Adrenal gland (tissue), 9 donors: ENCODE measurements at regions not wholly inside any gene's neighbourhood (a gene's known extent, or its start where the extent isn't known, plus 50 kb on each side); places are given as distances from the start of the nearest gene placed in this dataset.

Experiments used
- DNase-seq, 7 donors: peaks; one replicate each; pipeline ENCODE4 v3.0.0-alpha.2; 2019 to 2020
- H3K27ac ChIP-seq, 5 donors: fragments of 200-600 bp; sonication (generic) in 4 of 5; 1 replicate in 3 of 5; 2 replicates in 2 of 5; pipeline versions ENCODE4 v1.5.1 to v1.8.0; 2016 to 2020; ENCODE audit warnings: mild to moderate bottlenecking in 1 of 5
- H3K27me3 ChIP-seq: fragments of 200-600 bp; 2 replicates; pipeline ENCODE4 v1.8.0; 2021
- H3K36me3 ChIP-seq, 2 donors: fragments of 200-600 bp; replicated peaks in 1 of 2; 1 replicate in 1 of 2; 2 replicates in 1 of 2; pipeline versions ENCODE4 v1.5.1 to v1.8.0; 2018 to 2022
- H3K4me1 ChIP-seq, 2 donors: fragments of 200-600 bp; replicated peaks in 1 of 2; 1 replicate in 1 of 2; 2 replicates in 1 of 2; pipeline versions ENCODE4 v1.5.1 to v1.8.0; 2018 to 2021
- H3K4me3 ChIP-seq, 4 donors: fragments of 200-600 bp; sonication (generic) in 3 of 4; one replicate each; pipeline ENCODE4 v1.5.1; 2016 to 2018
- H3K9me3 ChIP-seq, 3 donors: fragments of 200-600 bp; sonication (generic) in 1 of 3; replicated peaks in 1 of 3; 1 replicate in 2 of 3; 2 replicates in 1 of 3; pipeline versions ENCODE4 v1.5.1 to v1.8.0; 2016 to 2021
- CTCF ChIP-seq, 6 experiments: fragments of 450-650 bp in 4 of 6; fragments of 200-600 bp in 2 of 6; sonication (generic) in 1 of 6; IDR thresholded peaks; 1 replicate in 5 of 6; 2 replicates in 1 of 6; pipeline versions ENCODE4 v1.5.1 to v1.8.0; 2016 to 2021; ENCODE audit warnings: antibody characterized with exemption in 6 of 6, mild to moderate bottlenecking in 2 of 6, moderate library complexity in 1 of 6
- POLR2A ChIP-seq, 2 donors: fragments of 450-650 bp; IDR thresholded peaks; one replicate each; pipeline ENCODE4 v1.6.1; 2017; ENCODE audit warnings: antibody characterized with exemption in 2 of 2, mild to moderate bottlenecking in 2 of 2, moderate library complexity in 1 of 2
- WGBS, 4 donors: extraction: QIAGEN DNeasy Blood & Tissue Kit in 2 of 4; methylation state at CpG; one replicate each; pipeline versions ENCODE4 v1.1.5 to v1.1.7; 2013 to 2017; 5-methylcytosine and 5-hydroxymethylcytosine counted together
- intact Hi-C, 2 donors: fragments of 100-400 bp; cut with DNase I; formaldehyde crosslinking; loops; one replicate each; pipeline versions ENCODE4 v1.14.1 to v1.15.0; 2022 to 2023
- donor health status: healthy with polysubstance abuse.
- donor health status: Bipolar disorder and iron deficiency.
- donor health status: DM: yes; HTN: yes; CAD: no.
- donor health status: DM: no; HTN: no; CAD: no.
- donor health status: DM: no; HTN: no; CAD: no.

- no peak for DNase-seq
- intact Hi-C loops, result no loop called here
Observed at GRCh38 chr14:38904959-38905358, 198.1 kb downstream of the SEC23A start.

GRCh38 chr14:38901791-38902190 lies 201.2 kb downstream of the SEC23A start:
- Histone ChIP-seq H3K36me3 (no peaks in the 10 kb centered on the region), H3K4me1 (no peaks in the 10 kb centered on the region), H3K27me3 (no peaks in the 10 kb centered on the region), H3K27ac (no peak overlapping the region), H3K9me3 (no peaks in the 10 kb centered on the region), H3K4me3 (no peak overlapping the region)
- 92 to 97% (median 93%) methylated on average over 4 of the region's 4 CpGs for WGBS, 4 donors
- TF ChIP-seq POLR2A (IDR thresholded peaks at IDR 0.05) (no peak), CTCF (IDR thresholded peaks at IDR 0.05) (no peak)
- no peak for DNase-seq
- intact Hi-C loops, result no loop called here

More at GRCh38 chr14:38904959-38905358, 198.1 kb downstream of the SEC23A start:
- Histone ChIP-seq H3K4me1 (no peaks in the 10 kb centered on the region), H3K36me3 (no peaks in the 10 kb centered on the region), H3K9me3 (no peaks in the 10 kb centered on the region), H3K27me3 (no peaks in the 10 kb centered on the region), H3K4me3 (no peak overlapping the region), H3K27ac (no peak overlapping the region)
- TF ChIP-seq POLR2A (IDR thresholded peaks at IDR 0.05) (no peak), CTCF (IDR thresholded peaks at IDR 0.05) (no peak)

GRCh38 chr14:38900887-38901286 lies 202.1 kb downstream of the SEC23A start:
- H3K27me3 ChIP-seq, result no peaks in the 10 kb centered on the region
- DNase-seq, result no peak
- no peaks in the 10 kb centered on the region for H3K36me3 ChIP-seq
- H3K4me1 ChIP-seq, result no peaks in the 10 kb centered on the region
- no peak overlapping the region for H3K27ac ChIP-seq
- intact Hi-C loops, result no loop called here
- WGBS, 4 donors, result 56 to 64% (median 62%) methylated on average over 1 of the region's 1 CpG
- TF ChIP-seq POLR2A (IDR thresholded peaks at IDR 0.05) (no peak), CTCF (IDR thresholded peaks at IDR 0.05) (no peak)
- no peaks in the 10 kb centered on the region for H3K9me3 ChIP-seq
- H3K4me3 ChIP-seq, result no peak overlapping the region

- 52 to 75% (median 60%) methylated on average over 2 of the region's 2 CpGs for WGBS, 4 donors
- H3K27ac ChIP-seq, result no peak overlapping the region
Observed at GRCh38 chr14:38887696-38888095, 215.3 kb downstream of the SEC23A start.

More at GRCh38 chr14:38887696-38888095, 215.3 kb downstream of the SEC23A start:
- DNase-seq, result no peak
- H3K27me3 ChIP-seq, result no peaks in the 10 kb centered on the region
- H3K36me3 ChIP-seq, result no peaks in the 10 kb centered on the region
- H3K9me3 ChIP-seq, result no peaks in the 10 kb centered on the region
- TF ChIP-seq CTCF (IDR thresholded peaks at IDR 0.05) (no peak), POLR2A (IDR thresholded peaks at IDR 0.05) (no peak)
- no peaks in the 10 kb centered on the region for H3K4me1 ChIP-seq
- no peak overlapping the region for H3K4me3 ChIP-seq
- intact Hi-C loops, result no loop called here
